SK-N-SH (cell line): ENCODE measurements at regions not wholly inside any gene's neighbourhood (a gene's known extent, or its start where the extent isn't known, plus 50 kb on each side); places are given as distances from the start of the nearest gene placed in this dataset.
A peak's percentile ranks its signal among the peaks of the same experiment; 100 is the strongest.

Source experiments
- CTCF ChIA-PET: fragments of 300-600, 350-600 bp; formaldehyde crosslinking; extraction: SDS; loops from one replicate; lab custom pipeline; 2021; lab: Yijun Ruan, JAX
- POLR2A ChIA-PET: fragments of 350-600 bp; sonication (Branson Sonifier 250); formaldehyde crosslinking; extraction: SDS; loops from one replicate; lab custom pipeline; 2020; ENCODE audit warnings: antibody characterized with exemption, inconsistent platforms; lab: Yijun Ruan, JAX
- DNase-seq: peaks from one replicate; pipeline ENCODE4 v3.0.0; 2012
- H2AFZ ChIP-seq: fragments of 200-600 bp; sonication (generic); 2 replicates; pipeline ENCODE4 v1.8.1; 2016; ENCODE audit warnings: antibody characterized with exemption, mild to moderate bottlenecking, low read depth
- H3F3A ChIP-seq: fragments of 200-600 bp; sonication (generic); replicated peaks from 2 replicates; pipeline ENCODE3; 2016; ENCODE audit warnings: antibody characterized with exemption, mild to moderate bottlenecking; ENCODE audit not compliant: insufficient read depth
- H3K27ac ChIP-seq, 2 experiments: fragments of 200-500 bp in 1 of 2; fragments of 200-600 bp in 1 of 2; sonication (Bioruptor generic) in 1 of 2; sonication (generic), shearing (Covaris generic) in 1 of 2; 2 replicates each; pipeline versions ENCODE4 v1.5.1 to v1.6.1; 2014 to 2016; ENCODE audit warnings: low read depth in 2 of 2, inconsistent platforms in 1 of 2, low read length in 1 of 2, mild to moderate bottlenecking in 1 of 2, mixed read lengths in 1 of 2
- H3K27me3 ChIP-seq: fragments of 200-600 bp; sonication (generic), shearing (Covaris generic); 2 replicates; pipeline ENCODE4 v1.6.1; 2016; ENCODE audit warnings: mixed run types; ENCODE audit not compliant: insufficient read depth
- H3K36me3 ChIP-seq, 2 experiments: fragments of 200-500 bp in 1 of 2; fragments of 200-600 bp in 1 of 2; sonication (Bioruptor generic) in 1 of 2; sonication (generic) in 1 of 2; replicated peaks in 1 of 2; 2 replicates each; pipeline versions ENCODE3 to v1.5.1; 2014 to 2016; ENCODE audit warnings: low read length in 1 of 2, mild to moderate bottlenecking in 1 of 2; ENCODE audit not compliant: insufficient read depth in 2 of 2, control insufficient read depth in 1 of 2
- H3K4me1 ChIP-seq, 2 experiments: fragments of 200-500 bp in 1 of 2; fragments of 200-600 bp in 1 of 2; sonication (Bioruptor generic) in 1 of 2; sonication (generic), shearing (Covaris generic) in 1 of 2; 2 replicates each; pipeline versions ENCODE4 v1.5.1 to v1.6.1; 2014 to 2016; ENCODE audit warnings: low read depth in 1 of 2, low read length in 1 of 2, mixed run types in 1 of 2; ENCODE audit not compliant: insufficient read depth in 2 of 2, control insufficient read depth in 1 of 2
- H3K4me2 ChIP-seq: fragments of 200-600 bp; sonication (generic), shearing (Covaris generic); 2 replicates; pipeline ENCODE4 v1.6.1; 2017; ENCODE audit warnings: mixed run types
- H3K4me3 ChIP-seq, 2 experiments: fragments of 200-500 bp in 1 of 2; fragments of 200-600 bp in 1 of 2; sonication (Bioruptor generic) in 1 of 2; sonication (generic), shearing (Covaris generic) in 1 of 2; 2 replicates each; pipeline versions ENCODE4 v1.5.1 to v1.8.1; 2014 to 2016; ENCODE audit warnings: low read depth in 2 of 2, inconsistent platforms in 1 of 2, low read length in 1 of 2, mild to moderate bottlenecking in 1 of 2, mixed read lengths in 1 of 2, moderate library complexity in 1 of 2
- H3K79me2 ChIP-seq: fragments of 200-600 bp; sonication (generic); 2 replicates; pipeline ENCODE4 v1.8.1; 2017; ENCODE audit warnings: mild to moderate bottlenecking; ENCODE audit not compliant: insufficient read depth
- H3K9ac ChIP-seq: fragments of 200-600 bp; sonication (generic); 2 replicates; pipeline ENCODE4 v1.6.1; 2017; ENCODE audit warnings: mixed run types
- H3K9me2 ChIP-seq: fragments of 200-600 bp; sonication (generic); 2 replicates; pipeline ENCODE4 v1.6.1; 2017; ENCODE audit warnings: mixed run types
- H3K9me3 ChIP-seq: fragments of 200-600 bp; sonication (generic); 2 replicates; pipeline ENCODE4 v1.6.1; 2017; ENCODE audit warnings: mixed run types, mild to moderate bottlenecking, moderate library complexity
- H4K20me1 ChIP-seq: fragments of 200-600 bp; sonication (generic); 2 replicates; pipeline ENCODE4 v1.6.1; 2017; ENCODE audit warnings: mild to moderate bottlenecking, mixed run types; ENCODE audit not compliant: insufficient read depth
- CHD2 ChIP-seq: fragments of 150-350 bp; IDR thresholded peaks from 2 replicates; pipeline ENCODE4 v1.6.1; 2018; ENCODE audit warnings: low read length; ENCODE audit not compliant: partially characterized antibody
- ELF1 ChIP-seq: IDR thresholded peaks from 2 replicates; pipeline ENCODE4 v1.4.0; 2012
- FOSL2 ChIP-seq: IDR thresholded peaks from 2 replicates; pipeline ENCODE4 v1.4.0; 2012; ENCODE audit warnings: low read depth, mild to moderate bottlenecking, moderate library complexity, borderline replicate concordance
- JUND ChIP-seq: IDR thresholded peaks from 2 replicates; pipeline ENCODE4 v1.4.0; 2012
- MXI1 ChIP-seq: IDR thresholded peaks from 2 replicates; pipeline ENCODE4 v1.6.1; 2012; ENCODE audit warnings: mild to moderate bottlenecking, low read depth, low read length, improper control_type of control experiment
- NRF1 ChIP-seq: IDR thresholded peaks from 2 replicates; pipeline ENCODE4 v1.6.1; 2012; ENCODE audit warnings: low read depth, mild to moderate bottlenecking, low read length
- POLR2AphosphoS5 ChIP-seq: IDR thresholded peaks from 2 replicates; pipeline ENCODE4 v1.6.1; 2012; ENCODE audit warnings: low read depth, low read length
- REST ChIP-seq: IDR thresholded peaks from 2 replicates; pipeline ENCODE4 v1.6.1; 2012; ENCODE audit warnings: mild to moderate bottlenecking, low read depth, low read length, moderate library complexity
- RFX5 ChIP-seq: IDR thresholded peaks from 2 replicates; pipeline ENCODE4 v1.6.1; 2012; ENCODE audit warnings: mild to moderate bottlenecking, improper control_type of control experiment, low read length
- RXRA ChIP-seq: IDR thresholded peaks from 2 replicates; pipeline ENCODE4 v1.4.0; 2012; ENCODE audit warnings: low read depth, mild to moderate bottlenecking, borderline replicate concordance
- SIN3A ChIP-seq: IDR thresholded peaks from 2 replicates; pipeline ENCODE4 v1.6.1; 2012; ENCODE audit warnings: low read depth, mild to moderate bottlenecking, low read length, moderate library complexity, borderline replicate concordance
- SMC3 ChIP-seq: IDR thresholded peaks from 2 replicates; pipeline ENCODE4 v1.6.1; 2012; ENCODE audit warnings: low read depth, low read length, improper control_type of control experiment
- TCF12 ChIP-seq: IDR thresholded peaks from 2 replicates; pipeline ENCODE4 v1.4.0; 2012
- TEAD4 ChIP-seq: IDR thresholded peaks from 2 replicates; pipeline ENCODE4 v1.4.0; 2012; ENCODE audit warnings: mild to moderate bottlenecking, borderline replicate concordance; ENCODE audit not compliant: insufficient read depth
- YY1 ChIP-seq: IDR thresholded peaks from 2 replicates; pipeline ENCODE4 v1.4.0; 2012; ENCODE audit warnings: low read depth, mild to moderate bottlenecking
- WGBS: methylation state at CpG from one replicate; pipeline ENCODE4 v1.1.6; 2017; ENCODE audit warnings: low lambda C conversion rate; 5-methylcytosine and 5-hydroxymethylcytosine counted together
- TF ChIP-seq, protein P1 (sequence below): IDR thresholded peaks from 2 replicates; pipeline ENCODE4 v1.4.0; 2012; ENCODE audit warnings: low read depth, borderline replicate concordance
- TF ChIP-seq, protein P2 (sequence below): IDR thresholded peaks from 2 replicates; pipeline ENCODE4 v1.4.0; 2012; ENCODE audit warnings: low read depth, borderline replicate concordance
- TF ChIP-seq, protein P3 (sequence below): fragments of 150-350 bp; IDR thresholded peaks from 2 replicates; pipeline ENCODE4 v1.6.1; 2017; ENCODE audit warnings: antibody characterized with exemption, low read length, low read depth, borderline replicate concordance
- TF ChIP-seq, protein P4 (sequence below): fragments of 200-600 bp; sonication (generic); IDR thresholded peaks from 2 replicates; pipeline ENCODE4 v1.6.1; 2017; ENCODE audit warnings: antibody characterized with exemption, mild to moderate bottlenecking, moderate library complexity

- H3K4me2 ChIP-seq: peak overlapping the region; percentile 24; the same call in 1 of the 2 replicates
- no peak overlapping the region; the same call in 1 of the 2 replicates for H3K9ac ChIP-seq
- peak; percentile 54 for TF ChIP-seq JUND
- no peak for TF ChIP-seq MXI1
- TF ChIP-seq SIN3A: no peak
- TF ChIP-seq RFX5: no peak
- TF ChIP-seq, protein P1, sequence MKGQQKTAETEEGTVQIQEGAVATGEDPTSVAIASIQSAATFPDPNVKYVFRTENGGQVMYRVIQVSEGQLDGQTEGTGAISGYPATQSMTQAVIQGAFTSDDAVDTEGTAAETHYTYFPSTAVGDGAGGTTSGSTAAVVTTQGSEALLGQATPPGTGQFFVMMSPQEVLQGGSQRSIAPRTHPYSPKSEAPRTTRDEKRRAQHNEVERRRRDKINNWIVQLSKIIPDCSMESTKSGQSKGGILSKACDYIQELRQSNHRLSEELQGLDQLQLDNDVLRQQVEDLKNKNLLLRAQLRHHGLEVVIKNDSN: no peak
- TF ChIP-seq TCF12: peak; percentile 50; the same call in 1 of the 2 replicates
- TF ChIP-seq CHD2: no peak
- TF ChIP-seq POLR2AphosphoS5: no peak
- TF ChIP-seq NRF1: no peak
- peak; percentile 29; the same call in 1 of the 2 replicates for TF ChIP-seq TEAD4
- TF ChIP-seq, protein P2, sequence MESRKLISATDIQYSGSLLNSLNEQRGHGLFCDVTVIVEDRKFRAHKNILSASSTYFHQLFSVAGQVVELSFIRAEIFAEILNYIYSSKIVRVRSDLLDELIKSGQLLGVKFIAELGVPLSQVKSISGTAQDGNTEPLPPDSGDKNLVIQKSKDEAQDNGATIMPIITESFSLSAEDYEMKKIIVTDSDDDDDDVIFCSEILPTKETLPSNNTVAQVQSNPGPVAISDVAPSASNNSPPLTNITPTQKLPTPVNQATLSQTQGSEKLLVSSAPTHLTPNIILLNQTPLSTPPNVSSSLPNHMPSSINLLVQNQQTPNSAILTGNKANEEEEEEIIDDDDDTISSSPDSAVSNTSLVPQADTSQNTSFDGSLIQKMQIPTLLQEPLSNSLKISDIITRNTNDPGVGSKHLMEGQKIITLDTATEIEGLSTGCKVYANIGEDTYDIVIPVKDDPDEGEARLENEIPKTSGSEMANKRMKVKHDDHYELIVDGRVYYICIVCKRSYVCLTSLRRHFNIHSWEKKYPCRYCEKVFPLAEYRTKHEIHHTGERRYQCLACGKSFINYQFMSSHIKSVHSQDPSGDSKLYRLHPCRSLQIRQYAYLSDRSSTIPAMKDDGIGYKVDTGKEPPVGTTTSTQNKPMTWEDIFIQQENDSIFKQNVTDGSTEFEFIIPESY: no peak
- TF ChIP-seq RXRA: no peak
- no peak for TF ChIP-seq YY1
- peak; percentile 54; the same call in 1 of the 2 replicates for TF ChIP-seq FOSL2
- no peaks in the 10 kb centered on the region for H3K36me3 ChIP-seq
- peak overlapping the region; percentile 51; the same call in 1 of the 2 replicates for H2AFZ ChIP-seq
- H3K4me1 ChIP-seq: peaks cover 0 to 4% of the 10 kb centered on the region in 2 experiments; a peak in 1 of 4 replicates
- H3K27me3 ChIP-seq: no peaks in the 10 kb centered on the region
- H3K9me2 ChIP-seq: no peaks in the 10 kb centered on the region
- no peaks in the 10 kb centered on the region for H3K9me3 ChIP-seq
- no peak overlapping the region for H3K4me3 ChIP-seq
- peak overlapping the region; percentile 60 to 64 for H3K27ac ChIP-seq
- 56% methylated on average over 10 of the region's 10 CpGs for WGBS
- H4K20me1 ChIP-seq: no peaks in the 10 kb centered on the region
- no peaks in the 10 kb centered on the region for H3K79me2 ChIP-seq
- ChIA-PET POLR2A (no interaction called here), CTCF (no interaction called here)
- peaks cover 8% of the 10 kb centered on the region for H3F3A ChIP-seq
- no peak for DNase-seq
Observed at GRCh38 chr4:138875891-138876608, 139.5 kb upstream of the NOCT start.

- WGBS: 66% methylated on average over 11 of the region's 11 CpGs
- H3K4me2 ChIP-seq: no peak overlapping the region
- ChIA-PET CTCF (interaction anchor here (0.8 to 4.5 kb wide), 45 partner anchors 9 to 1748 kb away, joined by 3 to 40 read pairs (median 5); no protein-coding TSS in a partner anchor), POLR2A (interaction anchor here (0.8 to 1.9 kb wide), 2 partner anchors 39 to 44 kb away, joined by 3 to 5 read pairs; no protein-coding TSS in a partner anchor)
- H3K9me3 ChIP-seq: no peaks in the 10 kb centered on the region
- no peaks in the 10 kb centered on the region for H4K20me1 ChIP-seq
- H3K36me3 ChIP-seq: no peaks in the 10 kb centered on the region
- H3K27me3 ChIP-seq: no peaks in the 10 kb centered on the region
- no peaks in the 10 kb centered on the region for H3K79me2 ChIP-seq
- H3K9ac ChIP-seq: no peak overlapping the region
- peak overlapping the region in 1 of 2 experiments; percentile 23; a peak in 1 of 4 replicates for H3K27ac ChIP-seq
- no peak overlapping the region for H2AFZ ChIP-seq
- DNase-seq: no peak
- peaks cover 0 to 7% of the 10 kb centered on the region in 2 experiments; a peak in 2 of 4 replicates for H3K4me1 ChIP-seq
- no peak overlapping the region for H3K4me3 ChIP-seq
- H3K9me2 ChIP-seq: no peaks in the 10 kb centered on the region
- peaks cover 5% of the 10 kb centered on the region for H3F3A ChIP-seq
- no peak for TF ChIP-seq REST
- TF ChIP-seq, protein P3, sequence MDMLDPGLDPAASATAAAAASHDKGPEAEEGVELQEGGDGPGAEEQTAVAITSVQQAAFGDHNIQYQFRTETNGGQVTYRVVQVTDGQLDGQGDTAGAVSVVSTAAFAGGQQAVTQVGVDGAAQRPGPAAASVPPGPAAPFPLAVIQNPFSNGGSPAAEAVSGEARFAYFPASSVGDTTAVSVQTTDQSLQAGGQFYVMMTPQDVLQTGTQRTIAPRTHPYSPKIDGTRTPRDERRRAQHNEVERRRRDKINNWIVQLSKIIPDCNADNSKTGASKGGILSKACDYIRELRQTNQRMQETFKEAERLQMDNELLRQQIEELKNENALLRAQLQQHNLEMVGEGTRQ: no peak
- no peak for TF ChIP-seq RXRA
- TF ChIP-seq YY1: no peak
- TF ChIP-seq SMC3: no peak
- TF ChIP-seq, protein P4, sequence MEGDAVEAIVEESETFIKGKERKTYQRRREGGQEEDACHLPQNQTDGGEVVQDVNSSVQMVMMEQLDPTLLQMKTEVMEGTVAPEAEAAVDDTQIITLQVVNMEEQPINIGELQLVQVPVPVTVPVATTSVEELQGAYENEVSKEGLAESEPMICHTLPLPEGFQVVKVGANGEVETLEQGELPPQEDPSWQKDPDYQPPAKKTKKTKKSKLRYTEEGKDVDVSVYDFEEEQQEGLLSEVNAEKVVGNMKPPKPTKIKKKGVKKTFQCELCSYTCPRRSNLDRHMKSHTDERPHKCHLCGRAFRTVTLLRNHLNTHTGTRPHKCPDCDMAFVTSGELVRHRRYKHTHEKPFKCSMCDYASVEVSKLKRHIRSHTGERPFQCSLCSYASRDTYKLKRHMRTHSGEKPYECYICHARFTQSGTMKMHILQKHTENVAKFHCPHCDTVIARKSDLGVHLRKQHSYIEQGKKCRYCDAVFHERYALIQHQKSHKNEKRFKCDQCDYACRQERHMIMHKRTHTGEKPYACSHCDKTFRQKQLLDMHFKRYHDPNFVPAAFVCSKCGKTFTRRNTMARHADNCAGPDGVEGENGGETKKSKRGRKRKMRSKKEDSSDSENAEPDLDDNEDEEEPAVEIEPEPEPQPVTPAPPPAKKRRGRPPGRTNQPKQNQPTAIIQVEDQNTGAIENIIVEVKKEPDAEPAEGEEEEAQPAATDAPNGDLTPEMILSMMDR: no peak
- no peak for TF ChIP-seq ELF1
- TF ChIP-seq CHD2: no peak
Observed at GRCh38 chr4:138871555-138871875, 144.1 kb upstream of the NOCT start.
